ENCODE measurements at regions not wholly inside any gene's neighbourhood (a gene's known extent, or its start where the extent isn't known, plus 50 kb on each side); places are given as distances from the start of the nearest gene placed in this dataset.

GRCh38 chr10:105699504-105699903, 1058.4 kb downstream of the SORCS3 start:
- TF ChIP-seq, protein P1, sequence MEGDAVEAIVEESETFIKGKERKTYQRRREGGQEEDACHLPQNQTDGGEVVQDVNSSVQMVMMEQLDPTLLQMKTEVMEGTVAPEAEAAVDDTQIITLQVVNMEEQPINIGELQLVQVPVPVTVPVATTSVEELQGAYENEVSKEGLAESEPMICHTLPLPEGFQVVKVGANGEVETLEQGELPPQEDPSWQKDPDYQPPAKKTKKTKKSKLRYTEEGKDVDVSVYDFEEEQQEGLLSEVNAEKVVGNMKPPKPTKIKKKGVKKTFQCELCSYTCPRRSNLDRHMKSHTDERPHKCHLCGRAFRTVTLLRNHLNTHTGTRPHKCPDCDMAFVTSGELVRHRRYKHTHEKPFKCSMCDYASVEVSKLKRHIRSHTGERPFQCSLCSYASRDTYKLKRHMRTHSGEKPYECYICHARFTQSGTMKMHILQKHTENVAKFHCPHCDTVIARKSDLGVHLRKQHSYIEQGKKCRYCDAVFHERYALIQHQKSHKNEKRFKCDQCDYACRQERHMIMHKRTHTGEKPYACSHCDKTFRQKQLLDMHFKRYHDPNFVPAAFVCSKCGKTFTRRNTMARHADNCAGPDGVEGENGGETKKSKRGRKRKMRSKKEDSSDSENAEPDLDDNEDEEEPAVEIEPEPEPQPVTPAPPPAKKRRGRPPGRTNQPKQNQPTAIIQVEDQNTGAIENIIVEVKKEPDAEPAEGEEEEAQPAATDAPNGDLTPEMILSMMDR (IDR thresholded peaks at IDR 0.05): no peak
- TF ChIP-seq POLR2AphosphoS5 (IDR thresholded peaks at IDR 0.05; ENCODE audit: insufficient read depth in 1 of 2, low read depth in 1 of 2): no peak
